Activated CD8-positive, alpha-beta memory T cell treated with anti-CD3 and anti-CD28 coated beads, Interleukin-2, amount 50 U/mL, for 1 hour (primary cell): ENCODE measurements at regions not wholly inside any gene's neighbourhood (a gene's known extent, or its start where the extent isn't known, plus 50 kb on each side); places are given as distances from the start of the nearest gene placed in this dataset.

ENCODE experiments used
- DNase-seq: peaks from one replicate; pipeline ENCODE4 v3.0.0-alpha.2; 2020; ENCODE audit errors: extremely low read depth

DNA sequence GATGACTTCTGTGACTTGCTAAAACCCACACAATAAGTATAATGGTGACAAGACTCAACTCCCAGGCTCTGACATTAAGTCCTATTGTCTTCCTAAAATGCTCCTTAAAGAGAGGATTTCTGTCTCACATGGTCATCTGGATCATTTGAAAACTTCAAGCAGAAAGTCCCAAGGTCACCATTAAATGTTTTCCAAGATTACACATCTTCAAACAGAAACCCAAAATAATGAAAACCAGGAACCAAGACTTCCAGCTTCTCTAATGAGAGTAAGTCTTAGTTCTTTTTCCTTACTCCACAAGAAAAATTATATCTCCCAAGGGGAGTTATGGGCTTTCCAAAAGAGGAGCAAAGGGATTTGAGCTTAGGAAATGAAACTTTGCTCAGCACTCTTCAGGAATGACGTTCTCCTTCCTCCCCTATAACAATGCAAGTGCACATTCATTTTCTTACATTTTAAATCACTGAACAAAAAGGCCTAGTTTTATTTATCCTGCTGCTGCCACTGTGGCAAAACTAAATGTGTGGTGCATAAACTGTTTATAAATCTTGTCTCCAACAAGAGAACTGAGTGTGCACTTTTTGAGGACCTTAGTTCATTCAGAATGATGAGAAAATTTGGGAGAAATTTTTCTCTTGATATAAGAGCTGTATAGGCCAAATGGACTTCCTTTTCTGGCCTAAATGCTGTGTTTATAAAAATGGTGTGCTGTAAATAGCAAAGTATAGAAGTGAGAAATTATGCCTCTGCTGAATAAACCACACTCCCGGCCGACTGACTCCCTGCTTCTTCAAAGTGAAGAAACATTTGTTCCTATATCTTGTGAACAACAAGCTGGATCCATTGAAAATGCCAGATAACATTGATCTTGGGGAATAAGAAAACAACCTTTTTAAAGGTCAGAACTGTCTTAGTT is 148.4 kb upstream of the PLEKHG7 start:
- DNase-seq: no peak

DNA sequence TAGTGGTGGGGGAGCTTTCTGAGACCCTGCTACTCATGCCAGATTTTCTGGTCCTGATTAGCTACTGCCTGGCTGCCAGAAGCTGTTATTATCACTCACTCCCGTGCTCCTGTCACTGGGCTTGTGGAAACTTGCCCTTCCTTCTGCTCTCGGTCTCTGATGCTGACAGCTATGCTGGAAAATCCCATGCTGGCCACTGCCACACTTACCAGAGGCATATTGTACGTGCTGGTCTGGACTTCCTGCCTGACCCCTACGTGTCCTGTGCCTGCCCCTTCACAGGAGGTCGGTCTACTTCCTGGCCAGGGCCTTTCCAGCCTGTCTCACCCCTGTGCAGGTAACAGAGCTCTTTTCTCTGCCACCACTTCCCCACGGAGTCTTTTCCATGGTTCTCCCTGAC is 149.4 kb upstream of the PLEKHG7 start:
- no peak for DNase-seq

DNA sequence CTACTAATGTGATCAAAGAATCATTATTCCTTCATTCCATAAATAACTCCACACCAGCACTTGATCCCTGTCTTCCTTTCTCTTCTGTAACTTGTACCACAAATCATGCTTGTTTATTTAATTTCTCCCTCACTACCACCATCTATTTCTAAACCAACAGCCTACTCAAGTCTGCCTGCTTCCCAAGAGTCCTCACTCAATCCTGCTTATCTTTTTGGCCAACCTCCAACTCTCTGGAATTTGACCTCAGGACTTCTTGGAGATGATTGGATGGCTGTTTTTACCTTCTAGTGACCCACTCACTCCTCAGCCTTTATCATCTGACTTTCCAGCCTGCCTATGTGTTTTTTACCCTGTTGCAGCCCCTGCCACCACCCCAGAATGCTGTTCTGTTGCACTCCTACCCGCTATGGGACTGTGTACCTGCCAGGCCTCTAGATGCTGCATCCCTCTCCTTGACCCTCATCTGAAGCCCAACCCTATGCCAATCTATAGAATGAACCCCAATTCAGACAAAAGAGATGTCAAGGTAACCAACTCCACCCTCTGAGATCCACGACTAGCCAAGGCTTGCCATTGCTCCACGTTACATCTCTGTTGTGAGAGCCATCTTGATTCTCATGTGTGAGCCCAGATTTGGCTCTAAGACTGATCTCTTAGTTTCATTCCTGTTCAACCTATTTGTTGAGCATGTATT is 150.2 kb upstream of the PLEKHG7 start:
- DNase-seq: no peak

DNA sequence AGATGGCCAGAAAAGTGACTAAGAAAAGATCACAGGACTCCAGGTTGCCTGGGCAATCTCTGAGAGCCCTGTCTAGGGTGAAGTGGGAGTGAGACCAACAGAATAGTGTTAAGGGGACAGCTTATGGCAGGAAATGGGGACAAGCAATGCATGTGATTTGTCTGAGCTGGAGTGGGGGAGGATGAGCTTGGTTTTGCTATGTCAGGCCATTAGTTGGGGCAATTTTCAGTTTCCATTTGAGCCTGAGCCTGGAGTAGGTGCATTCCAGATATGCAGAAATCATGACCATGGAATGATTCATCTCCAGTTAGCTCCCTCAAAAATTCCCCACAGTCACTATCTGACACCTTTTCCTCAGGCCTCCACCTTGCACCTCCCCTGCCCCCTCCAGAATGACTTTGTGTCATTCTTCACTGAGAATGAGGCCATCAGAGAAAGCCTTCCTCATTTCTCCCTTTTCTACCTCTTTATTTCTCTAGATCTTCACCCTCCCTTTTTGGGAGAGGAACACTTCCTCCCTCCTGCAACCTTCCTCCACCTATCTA is 150.9 kb upstream of the PLEKHG7 start:
- DNase-seq: no peak

DNA sequence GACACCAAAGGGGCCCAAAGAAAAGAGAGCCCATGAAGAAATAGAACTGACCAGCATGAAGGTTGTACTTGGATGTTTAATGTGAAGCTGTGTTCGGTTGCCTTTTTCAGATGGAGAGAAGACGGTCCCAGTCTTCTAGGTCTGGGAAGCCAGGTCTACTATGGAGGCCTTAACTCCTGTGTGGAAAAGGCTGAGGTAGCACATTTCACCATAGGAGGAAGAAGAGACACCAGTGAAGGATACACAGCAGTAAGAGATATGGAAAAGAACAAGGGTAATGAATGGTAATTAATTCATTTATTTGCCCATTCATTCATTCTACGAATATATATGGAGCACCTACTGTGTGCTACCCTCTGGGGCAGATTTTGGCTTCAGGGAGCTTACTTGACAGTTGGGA is 151.6 kb upstream of the PLEKHG7 start:
- DNase-seq: no peak

DNA sequence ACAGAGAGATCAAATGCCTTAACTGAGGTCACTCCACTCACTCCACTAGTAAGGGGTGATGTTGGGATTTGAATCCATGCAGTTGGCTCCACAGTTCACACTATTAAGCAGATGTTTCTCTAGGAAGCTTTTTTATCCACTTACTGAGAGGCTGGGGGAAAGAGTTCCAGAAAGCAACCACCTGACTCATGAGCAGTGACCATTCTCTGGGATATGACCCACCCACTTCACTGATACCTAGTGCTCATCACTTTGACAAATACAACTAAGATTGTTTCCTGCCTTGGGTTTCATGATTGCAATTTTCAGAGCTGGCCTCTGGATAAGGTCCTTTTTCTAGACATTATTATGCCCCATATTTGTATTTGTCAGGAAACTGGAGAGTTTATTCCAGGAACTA is 152.1 kb upstream of the PLEKHG7 start:
- no peak for DNase-seq

DNA sequence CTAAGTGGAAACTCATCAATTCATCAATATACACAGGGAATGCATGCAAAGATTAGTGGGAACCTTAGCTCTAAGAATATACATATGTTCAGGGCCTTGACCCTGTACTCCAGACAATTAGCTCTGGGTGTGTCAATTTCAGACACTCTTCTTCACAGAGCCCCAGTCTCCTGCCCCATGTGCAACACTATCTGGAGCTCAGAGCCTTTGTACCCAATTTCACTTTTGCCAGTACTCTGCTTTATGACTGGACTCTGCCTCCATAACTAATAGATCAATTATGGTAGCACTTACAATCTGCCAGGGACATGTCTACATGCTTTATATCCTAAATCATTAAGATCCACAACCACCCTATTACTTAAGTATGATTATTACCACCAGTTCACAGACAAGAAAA is 152.5 kb upstream of the PLEKHG7 start:
- DNase-seq: no peak

- DNase-seq: no peak
Measured at GRCh38 chr12:92549516-92549915, 153.3 kb upstream of the PLEKHG7 start.

DNA sequence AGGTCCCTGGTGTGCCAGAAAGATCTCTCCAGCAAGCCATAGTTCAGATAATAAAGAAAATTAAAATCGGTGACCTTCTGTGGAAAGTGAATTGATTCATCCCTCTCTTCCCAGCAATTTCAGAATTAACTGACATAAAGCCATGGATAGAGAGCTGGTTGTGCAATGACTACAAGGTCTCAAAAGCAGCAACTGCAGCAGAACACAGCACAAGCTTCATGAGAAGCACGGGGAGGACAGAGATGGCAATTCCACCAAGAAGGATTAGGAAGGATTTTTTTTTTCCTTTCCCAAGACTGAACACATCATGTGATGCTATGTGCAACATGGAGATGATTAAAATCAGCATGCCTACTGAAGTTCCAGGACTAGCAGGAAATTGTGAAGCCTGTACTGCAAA is 154.9 kb upstream of the PLEKHG7 start:
- no peak for DNase-seq

GRCh38 chr12:92547420-92547819 is 155.4 kb upstream of the PLEKHG7 start:
- no peak for DNase-seq

DNA sequence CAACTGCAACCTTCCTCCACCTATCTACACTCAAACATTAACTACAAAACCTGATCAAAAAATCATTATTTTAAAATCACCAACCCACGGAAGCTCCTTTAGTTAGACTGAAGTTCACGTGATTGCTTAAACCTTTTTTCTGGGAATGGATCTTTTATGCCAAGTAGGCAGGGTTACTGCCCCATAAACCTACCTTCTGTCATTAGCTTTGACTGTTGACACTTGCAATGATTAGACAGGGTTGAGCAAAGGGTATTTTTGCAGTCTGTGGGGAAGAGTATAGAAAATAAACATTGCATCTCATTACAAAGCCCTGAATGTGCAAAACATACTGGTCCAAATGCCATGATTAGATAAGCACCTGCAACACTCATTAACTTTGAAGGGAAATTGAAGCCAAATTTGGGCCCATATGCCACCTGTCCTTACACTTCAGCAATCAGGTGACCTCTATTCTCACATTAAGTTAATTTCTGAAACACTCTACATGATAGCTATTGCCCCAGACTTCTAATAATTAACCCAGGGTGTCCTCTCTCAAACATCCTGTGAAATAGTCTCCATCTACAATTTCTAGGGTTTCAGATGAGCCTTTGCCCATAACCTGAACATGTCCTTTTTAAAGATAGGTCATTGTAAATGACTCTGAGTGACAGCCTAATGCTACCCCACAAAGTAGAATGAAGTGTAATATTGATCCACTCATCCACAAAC is 156.0 kb upstream of the PLEKHG7 start:
- DNase-seq: no peak

- no peak for DNase-seq
Measured at GRCh38 chr12:92546259-92546634, 156.5 kb upstream of the PLEKHG7 start.

- DNase-seq: no peak
Measured at GRCh38 chr12:92544322-92544721, 158.5 kb upstream of the PLEKHG7 start.

DNA sequence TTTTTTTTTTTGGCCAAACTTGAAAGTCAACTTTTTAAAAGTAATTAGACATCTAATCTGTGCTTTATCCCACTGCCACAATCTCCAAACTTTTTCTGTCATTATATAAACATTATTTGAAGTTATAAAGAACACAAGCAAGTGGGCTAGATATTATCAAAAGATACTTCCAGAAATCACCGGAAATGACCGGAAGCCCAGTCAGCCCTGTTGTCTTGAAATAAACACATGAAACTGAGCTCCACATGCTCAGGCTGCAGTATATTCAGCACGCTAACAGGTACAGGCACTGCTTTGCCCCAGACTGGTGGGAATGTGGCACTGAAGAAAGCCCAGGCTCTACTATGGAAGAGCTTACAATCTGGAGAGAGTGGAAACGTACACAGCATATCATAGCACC is 158.9 kb upstream of the PLEKHG7 start:
- DNase-seq: no peak

GRCh38 chr12:92543359-92543758 is 159.4 kb upstream of the PLEKHG7 start:
- no peak for DNase-seq

DNA sequence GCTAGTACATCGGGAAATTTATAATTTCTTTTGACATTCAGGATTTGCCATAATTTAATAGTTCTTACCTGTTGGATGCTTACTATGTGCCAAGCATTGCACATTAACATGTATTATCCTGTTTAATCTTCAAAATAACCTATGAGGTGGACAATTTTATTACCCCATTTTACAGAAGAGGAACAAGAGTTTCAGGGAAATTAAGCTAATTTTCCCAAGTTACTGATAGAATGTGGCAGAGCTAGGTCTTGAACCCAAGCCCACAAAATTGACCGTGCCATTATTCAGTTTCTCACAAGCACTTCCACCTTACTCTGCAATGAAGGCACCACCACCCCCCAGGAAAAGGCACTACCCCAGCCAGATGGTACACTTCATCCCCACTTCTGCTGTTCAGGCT is 161.1 kb upstream of the PLEKHG7 start:
- no peak for DNase-seq

DNA sequence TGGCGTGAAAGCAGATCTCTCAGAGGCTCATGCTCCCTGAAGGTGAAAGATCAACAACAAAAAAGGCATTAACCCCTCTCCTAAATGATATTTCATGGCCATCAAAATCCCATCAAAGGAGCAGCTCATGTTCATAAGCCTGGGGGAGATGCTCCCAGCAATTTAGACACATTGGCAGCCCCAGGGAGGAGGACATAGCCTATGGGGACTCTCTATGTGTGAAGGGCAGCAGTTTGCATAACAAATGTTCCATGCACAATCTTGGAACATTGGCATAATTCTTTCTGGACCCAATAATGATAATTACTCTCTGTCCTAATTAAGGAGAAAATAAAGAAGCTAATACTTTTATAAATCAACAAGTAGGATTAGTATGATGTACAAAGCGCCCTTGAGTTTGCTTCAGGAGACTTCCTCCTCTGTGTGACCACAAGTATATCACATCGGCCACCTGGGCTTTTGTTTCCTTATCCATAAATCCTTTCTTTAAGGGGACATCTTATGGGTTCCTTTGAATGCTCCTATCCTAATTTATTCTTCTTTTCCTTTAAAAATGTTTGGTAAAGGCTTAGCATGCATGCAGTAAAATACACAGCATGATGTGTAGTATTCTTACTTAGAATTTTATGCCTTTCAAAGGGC is 161.9 kb upstream of the PLEKHG7 start:
- DNase-seq: no peak

DNA sequence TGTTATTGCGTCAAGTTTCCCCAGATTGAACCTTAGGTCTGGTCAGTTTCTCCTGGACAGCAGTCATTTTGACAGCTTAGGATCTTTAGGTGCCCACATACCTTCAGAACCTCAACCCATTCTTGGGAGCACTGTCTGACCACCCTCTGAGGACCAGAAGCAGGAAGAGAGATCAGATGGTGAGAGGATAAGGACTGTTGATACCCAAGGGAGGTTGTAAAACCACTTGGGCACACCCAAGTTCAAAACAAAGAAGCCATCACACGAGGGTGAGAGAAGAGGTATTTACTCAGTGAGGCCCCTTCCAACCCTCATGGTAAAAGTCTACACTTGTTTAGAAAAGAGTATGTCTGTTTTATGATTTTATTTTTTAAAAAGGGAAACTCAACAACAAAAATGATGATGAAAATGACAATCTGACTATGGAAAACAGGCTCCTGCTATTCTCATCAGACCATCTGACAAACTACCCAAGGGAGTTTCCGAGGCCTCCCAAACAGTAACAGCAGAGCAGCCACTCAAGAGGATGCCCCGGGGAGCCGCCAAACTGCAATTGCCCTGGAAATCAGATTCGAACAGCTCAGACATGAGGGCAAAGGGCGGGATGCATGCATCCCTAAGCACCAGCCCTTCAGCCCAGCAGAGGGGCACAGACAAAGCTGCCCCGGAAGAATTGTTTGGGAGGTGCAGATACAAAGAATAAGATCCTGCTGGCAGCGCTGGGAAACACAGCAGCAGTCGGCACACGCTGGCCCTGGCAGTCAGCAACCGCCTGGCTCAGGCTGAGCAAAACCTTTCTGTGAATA is 162.6 kb upstream of the PLEKHG7 start:
- DNase-seq: no peak

DNA sequence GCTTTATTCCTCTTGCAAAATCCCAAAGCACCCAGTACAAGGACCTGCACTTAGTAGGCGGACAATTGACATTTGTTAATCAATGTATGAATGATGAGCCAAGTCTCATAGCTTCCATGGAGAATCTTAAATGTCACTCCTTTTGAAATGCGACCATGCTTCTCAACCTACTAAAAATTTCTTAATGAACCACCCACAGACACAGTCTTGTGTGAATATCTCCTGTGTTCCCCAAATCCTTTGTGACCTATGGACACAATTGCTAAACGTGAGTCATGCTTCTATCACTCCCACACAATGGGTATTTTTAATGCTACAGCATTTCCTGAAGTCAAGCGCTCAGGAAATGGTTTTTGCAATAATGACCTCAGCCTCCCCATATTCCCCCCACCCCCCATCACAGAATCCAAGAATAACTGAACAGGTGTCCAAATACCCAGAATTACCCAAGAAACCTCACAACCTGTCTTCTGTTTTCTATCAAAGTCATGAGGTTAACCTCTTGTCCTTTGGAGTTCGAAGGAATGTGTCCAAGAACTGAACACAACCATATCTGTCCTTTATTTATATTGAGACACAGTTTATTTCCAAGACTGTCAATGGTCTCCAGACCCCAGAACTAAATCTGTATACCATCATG is 163.6 kb upstream of the PLEKHG7 start:
- no peak for DNase-seq

- no peak for DNase-seq
Measured at GRCh38 chr12:92537290-92537960, 165.4 kb upstream of the PLEKHG7 start.
